ENCODE measurements at regions not wholly inside any gene's neighbourhood (a gene's known extent, or its start where the extent isn't known, plus 50 kb on each side); places are given as distances from the start of the nearest gene placed in this dataset.

- Histone ChIP-seq H3K4me1 (ENCODE audit: insufficient read depth, poor library complexity, severe bottlenecking) (no peaks in the 10 kb centered on the region), H3K27me3 (ENCODE audit: insufficient read depth, poor library complexity, severe bottlenecking) (no peaks in the 10 kb centered on the region), H3K4me3 (ENCODE audit: severe bottlenecking) (no peak overlapping the region), H3K36me3 (ENCODE audit: low read depth) (no peaks in the 10 kb centered on the region), H3K27ac (ENCODE audit: poor library complexity, severe bottlenecking) (no peak overlapping the region), H3K9me3 (ENCODE audit: severe bottlenecking) (no peaks in the 10 kb centered on the region)
- TF ChIP-seq CTCF (IDR thresholded peaks at IDR 0.05; ENCODE audit: poor library complexity, severe bottlenecking): no peak
- DNase-seq (ENCODE audit: low spot score) (no peak), ATAC-seq (ENCODE audit: low read depth) (no peak)
Measured at GRCh38 chr4:30620711-30621110, 99.5 kb upstream of the PCDH7 start.

GRCh38 chr4:30630431-30630830 lies 89.7 kb upstream of the PCDH7 start:
- Histone ChIP-seq H3K27ac (ENCODE audit: poor library complexity, severe bottlenecking) (no peak overlapping the region), H3K4me1 (ENCODE audit: insufficient read depth, poor library complexity, severe bottlenecking) (no peaks in the 10 kb centered on the region)

GRCh38 chr4:30632751-30633150 lies 87.4 kb upstream of the PCDH7 start:
- DNase-seq (ENCODE audit: low spot score) (no peak), ATAC-seq (ENCODE audit: low read depth) (no peak)
- H3K27ac ChIP-seq (ENCODE audit: poor library complexity, severe bottlenecking): no peak overlapping the region
- H3K9me3 ChIP-seq (ENCODE audit: severe bottlenecking): no peaks in the 10 kb centered on the region
- no peak for TF ChIP-seq CTCF (IDR thresholded peaks at IDR 0.05; ENCODE audit: poor library complexity, severe bottlenecking)
- H3K27me3 ChIP-seq (ENCODE audit: insufficient read depth, poor library complexity, severe bottlenecking): no peaks in the 10 kb centered on the region
- H3K4me1 ChIP-seq (ENCODE audit: insufficient read depth, poor library complexity, severe bottlenecking): no peaks in the 10 kb centered on the region
- no peak overlapping the region for H3K4me3 ChIP-seq (ENCODE audit: severe bottlenecking)
- no peaks in the 10 kb centered on the region for H3K36me3 ChIP-seq (ENCODE audit: low read depth)

More at GRCh38 chr4:30630431-30630830, 89.7 kb upstream of the PCDH7 start:
- no peak for ATAC-seq (ENCODE audit: low read depth)
- Histone ChIP-seq H3K4me3 (ENCODE audit: severe bottlenecking) (no peak overlapping the region), H3K36me3 (ENCODE audit: low read depth) (no peaks in the 10 kb centered on the region), H3K27me3 (ENCODE audit: insufficient read depth, poor library complexity, severe bottlenecking) (no peaks in the 10 kb centered on the region), H3K9me3 (ENCODE audit: severe bottlenecking) (no peaks in the 10 kb centered on the region)
- DNase-seq (ENCODE audit: low spot score): no peak
- TF ChIP-seq CTCF (IDR thresholded peaks at IDR 0.05; ENCODE audit: poor library complexity, severe bottlenecking): no peak

- Histone ChIP-seq H3K4me1 (ENCODE audit: insufficient read depth, poor library complexity, severe bottlenecking) (no peaks in the 10 kb centered on the region), H3K4me3 (ENCODE audit: severe bottlenecking) (no peak overlapping the region), H3K27ac (ENCODE audit: poor library complexity, severe bottlenecking) (no peak overlapping the region), H3K27me3 (ENCODE audit: insufficient read depth, poor library complexity, severe bottlenecking) (no peaks in the 10 kb centered on the region), H3K36me3 (ENCODE audit: low read depth) (no peaks in the 10 kb centered on the region), H3K9me3 (ENCODE audit: severe bottlenecking) (no peaks in the 10 kb centered on the region)
- DNase-seq (ENCODE audit: low spot score): no peak
- no peak for ATAC-seq (ENCODE audit: low read depth)
- TF ChIP-seq CTCF (IDR thresholded peaks at IDR 0.05; ENCODE audit: poor library complexity, severe bottlenecking): no peak
Measured at GRCh38 chr4:30641345-30641744, 78.8 kb upstream of the PCDH7 start.

- H3K27me3 ChIP-seq (ENCODE audit: insufficient read depth, poor library complexity, severe bottlenecking): no peaks in the 10 kb centered on the region
- DNase-seq (ENCODE audit: low spot score) (no peak), ATAC-seq (ENCODE audit: low read depth) (no peak)
- H3K4me1 ChIP-seq (ENCODE audit: insufficient read depth, poor library complexity, severe bottlenecking): no peaks in the 10 kb centered on the region
- no peak overlapping the region for H3K27ac ChIP-seq (ENCODE audit: poor library complexity, severe bottlenecking)
- no peaks in the 10 kb centered on the region for H3K36me3 ChIP-seq (ENCODE audit: low read depth)
- TF ChIP-seq CTCF (IDR thresholded peaks at IDR 0.05; ENCODE audit: poor library complexity, severe bottlenecking): no peak
- no peaks in the 10 kb centered on the region for H3K9me3 ChIP-seq (ENCODE audit: severe bottlenecking)
- H3K4me3 ChIP-seq (ENCODE audit: severe bottlenecking): no peak overlapping the region
Measured at GRCh38 chr4:30642567-30642966, 77.6 kb upstream of the PCDH7 start.

Measured in RWPE2 (cell line).